ENCODE measurements at regions not wholly inside any gene's neighbourhood (a gene's known extent, or its start where the extent isn't known, plus 50 kb on each side); places are given as distances from the start of the nearest gene placed in this dataset.

GRCh38 chr21:36610935-36611334, 88.0 kb upstream of the SIM2 start:
- TF ChIP-seq, protein P1, sequence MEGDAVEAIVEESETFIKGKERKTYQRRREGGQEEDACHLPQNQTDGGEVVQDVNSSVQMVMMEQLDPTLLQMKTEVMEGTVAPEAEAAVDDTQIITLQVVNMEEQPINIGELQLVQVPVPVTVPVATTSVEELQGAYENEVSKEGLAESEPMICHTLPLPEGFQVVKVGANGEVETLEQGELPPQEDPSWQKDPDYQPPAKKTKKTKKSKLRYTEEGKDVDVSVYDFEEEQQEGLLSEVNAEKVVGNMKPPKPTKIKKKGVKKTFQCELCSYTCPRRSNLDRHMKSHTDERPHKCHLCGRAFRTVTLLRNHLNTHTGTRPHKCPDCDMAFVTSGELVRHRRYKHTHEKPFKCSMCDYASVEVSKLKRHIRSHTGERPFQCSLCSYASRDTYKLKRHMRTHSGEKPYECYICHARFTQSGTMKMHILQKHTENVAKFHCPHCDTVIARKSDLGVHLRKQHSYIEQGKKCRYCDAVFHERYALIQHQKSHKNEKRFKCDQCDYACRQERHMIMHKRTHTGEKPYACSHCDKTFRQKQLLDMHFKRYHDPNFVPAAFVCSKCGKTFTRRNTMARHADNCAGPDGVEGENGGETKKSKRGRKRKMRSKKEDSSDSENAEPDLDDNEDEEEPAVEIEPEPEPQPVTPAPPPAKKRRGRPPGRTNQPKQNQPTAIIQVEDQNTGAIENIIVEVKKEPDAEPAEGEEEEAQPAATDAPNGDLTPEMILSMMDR (IDR thresholded peaks at IDR 0.05 in 4 of 5, conservative IDR thresholded peaks at IDR 0.05 in 1 of 5): no peak
- no peak for TF ChIP-seq POLR2A (IDR thresholded peaks at IDR 0.05)
